Ramos (cell line): ENCODE measurements at regions not wholly inside any gene's neighbourhood (a gene's known extent, or its start where the extent isn't known, plus 50 kb on each side); places are given as distances from the start of the nearest gene placed in this dataset.

Experiments used
- in situ Hi-C: fragments of 300-500 bp; cut with MboI; formaldehyde crosslinking; loops from one replicate; pipeline ENCODE4 v1.14.3; 2022; ENCODE audit warnings: low sequenced_read_pairs; ENCODE audit not compliant: unreplicated experiment

DNA sequence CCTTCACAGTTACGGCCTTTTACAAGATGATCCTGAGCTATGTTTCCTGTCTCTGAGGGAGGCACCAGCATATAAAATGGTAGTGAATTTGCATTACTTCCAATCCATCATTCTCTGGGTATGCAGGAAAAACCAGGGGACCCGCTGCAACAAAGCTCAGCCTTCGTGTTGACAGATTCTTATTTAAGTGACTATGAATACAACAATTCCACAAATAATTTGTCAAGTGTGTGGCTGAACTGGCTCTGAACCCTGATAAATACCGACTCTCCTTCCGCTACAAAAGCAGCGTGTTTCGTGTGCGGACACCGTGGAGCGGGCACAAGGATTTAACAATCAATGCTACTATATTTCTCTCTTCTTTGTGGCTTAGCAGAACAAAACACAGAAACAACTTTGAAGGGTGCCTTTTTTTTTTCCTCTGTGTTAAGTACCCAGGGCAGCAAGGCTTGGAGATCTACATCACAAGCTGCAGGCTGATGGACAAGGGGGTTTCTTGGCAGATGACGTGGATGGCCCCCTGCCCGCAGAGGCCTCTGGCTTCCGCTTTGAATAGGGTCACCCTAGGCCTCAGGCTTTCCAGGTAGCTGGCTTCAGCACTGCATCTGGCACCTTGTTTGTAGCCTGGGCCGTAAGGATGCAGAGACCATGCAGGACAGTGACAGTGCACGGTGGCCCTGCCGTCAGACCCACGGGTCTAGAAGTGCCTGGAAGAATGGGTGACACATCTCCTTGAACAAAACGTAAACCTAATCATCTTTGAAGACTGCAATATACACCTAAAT, 280.5 kb upstream of the TSHZ3 start:
- in situ Hi-C loops: no loop called here

DNA sequence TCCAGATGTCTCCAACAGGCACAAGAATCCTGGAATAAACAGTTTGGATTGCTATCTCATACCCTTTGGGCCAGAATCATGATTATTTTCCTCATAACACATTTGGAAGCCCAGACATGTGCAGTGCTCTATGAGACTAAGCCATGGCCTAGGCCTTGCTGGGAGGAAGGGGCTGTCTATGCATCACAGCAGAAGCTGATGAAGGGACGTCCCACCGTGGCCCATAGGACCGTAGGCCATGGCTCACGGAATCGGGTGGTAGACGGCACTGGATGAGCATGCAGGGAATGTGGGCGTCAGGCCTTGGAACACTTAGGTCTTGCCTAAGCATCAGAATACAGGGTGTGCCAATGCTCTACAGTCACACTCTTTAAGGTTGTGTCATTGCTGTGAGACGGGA, 283.8 kb upstream of the TSHZ3 start:
- in situ Hi-C loops: no loop called here

DNA sequence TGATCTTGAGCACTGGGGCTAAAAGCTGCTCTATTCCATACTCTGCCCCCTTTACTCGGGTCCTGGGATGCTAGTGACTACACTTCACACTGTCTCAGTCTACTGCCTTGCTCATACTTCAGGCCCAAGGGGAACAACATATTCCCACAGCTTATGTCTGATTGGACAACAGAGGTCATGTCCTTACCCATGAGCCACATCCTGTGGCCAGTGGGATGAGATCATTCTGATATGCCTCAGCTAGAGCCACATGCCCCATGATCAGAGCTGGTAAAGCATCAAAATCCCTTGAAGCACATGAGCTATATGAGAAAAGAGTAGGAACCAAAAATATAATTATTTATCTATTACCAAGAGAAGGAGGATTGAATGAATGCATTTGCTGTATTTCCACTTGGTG, 290.1 kb upstream of the TSHZ3 start:
- in situ Hi-C loops: no loop called here

DNA sequence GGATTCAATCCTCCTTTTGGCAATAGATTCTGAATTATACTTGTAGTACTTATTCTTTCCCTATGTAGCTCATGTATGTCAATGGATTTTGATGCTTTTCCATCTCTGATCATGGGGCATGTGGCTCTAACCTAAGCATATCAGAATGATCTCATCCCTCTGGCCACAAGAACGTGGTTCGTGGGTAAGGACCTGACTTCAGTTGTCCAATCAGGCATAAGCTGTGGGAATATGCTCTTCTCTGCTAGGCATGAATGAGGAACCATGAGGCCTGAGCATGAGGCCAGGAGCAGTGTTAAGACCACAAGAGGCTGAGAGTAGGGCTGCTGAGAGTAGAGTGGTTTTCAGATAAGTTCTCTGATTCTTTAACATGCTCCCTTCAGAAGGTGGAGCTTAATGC, 292.4 kb upstream of the TSHZ3 start:
- in situ Hi-C loops: no loop called here

DNA sequence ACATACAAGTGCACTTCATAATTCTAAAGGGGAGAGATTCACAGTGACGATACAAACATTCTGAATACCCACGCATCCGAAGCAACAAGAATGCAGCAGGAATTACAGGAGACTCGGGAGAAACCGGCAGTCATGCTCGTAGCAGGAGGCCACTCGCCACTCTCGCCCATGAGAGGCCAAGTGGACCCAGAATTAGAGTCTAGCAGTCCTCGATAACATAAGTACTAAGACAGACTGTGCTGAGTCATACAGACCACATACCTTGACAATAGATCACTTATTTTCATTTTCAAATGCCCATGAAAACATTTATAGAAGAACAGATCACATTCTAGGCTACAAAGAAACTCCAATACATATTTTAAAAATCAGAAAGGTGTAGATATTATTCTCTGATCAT, 299.1 kb upstream of the TSHZ3 start:
- in situ Hi-C loops: no loop called here

DNA sequence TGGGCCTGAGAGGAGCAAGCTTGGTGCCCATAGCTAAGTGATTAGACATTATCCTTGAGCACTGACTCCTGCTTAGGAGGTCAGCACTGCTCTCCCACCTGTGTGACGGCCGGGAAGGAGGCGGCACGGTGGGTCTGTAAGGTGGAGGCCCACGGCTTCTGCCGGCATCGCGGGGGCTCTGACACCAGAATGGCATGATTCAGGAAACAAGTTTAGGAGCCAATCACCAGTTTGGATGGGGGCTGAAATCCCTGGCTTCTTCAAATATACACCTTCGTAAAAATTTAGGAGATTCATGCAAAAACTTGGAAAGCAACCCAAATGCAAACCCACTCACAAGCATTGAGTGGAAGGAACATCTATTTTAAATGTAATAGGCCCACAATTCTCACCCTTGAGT, 307.3 kb upstream of the TSHZ3 start:
- in situ Hi-C loops: no loop called here

DNA sequence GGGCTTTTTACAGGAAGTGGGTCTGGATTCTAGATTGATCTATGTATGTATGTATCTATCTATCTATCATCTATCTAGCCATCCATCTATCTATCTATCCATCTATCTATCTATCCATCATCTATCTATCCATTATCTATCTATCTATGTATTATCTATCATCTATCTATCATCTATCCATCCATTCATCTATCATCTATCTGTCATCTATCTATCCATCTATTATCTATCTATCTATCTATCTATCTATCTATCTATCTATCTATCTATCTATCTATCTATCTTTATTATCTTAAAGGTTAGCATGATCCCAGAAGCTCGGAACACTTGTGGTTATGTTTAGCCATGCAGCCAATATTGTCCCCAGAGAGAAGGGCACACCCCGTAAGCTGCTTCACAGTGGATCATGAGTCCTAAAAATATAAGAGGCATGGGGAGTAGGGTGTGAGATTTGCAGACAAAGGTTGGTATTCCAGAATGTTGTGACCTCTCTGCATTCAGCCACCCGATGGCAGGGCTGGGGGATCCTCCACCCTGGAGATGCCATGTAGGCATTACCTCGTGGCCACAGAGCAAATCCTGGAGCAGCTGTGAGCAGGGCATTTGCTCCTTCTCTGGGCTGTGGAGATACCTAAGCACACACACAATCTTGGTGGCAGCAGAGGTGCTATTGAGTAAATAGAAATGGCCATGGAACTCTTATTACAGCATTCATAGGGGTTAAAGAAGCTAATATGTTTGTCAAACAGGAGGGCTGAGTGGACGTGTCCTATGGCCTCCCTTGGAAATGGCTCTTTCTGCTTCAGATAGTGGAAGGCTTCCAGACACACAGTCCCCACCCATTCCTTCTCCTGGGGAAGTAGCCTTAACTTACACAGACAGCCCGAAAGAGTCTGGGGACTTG, 310.0 kb upstream of the TSHZ3 start:
- in situ Hi-C loops: no loop called here

DNA sequence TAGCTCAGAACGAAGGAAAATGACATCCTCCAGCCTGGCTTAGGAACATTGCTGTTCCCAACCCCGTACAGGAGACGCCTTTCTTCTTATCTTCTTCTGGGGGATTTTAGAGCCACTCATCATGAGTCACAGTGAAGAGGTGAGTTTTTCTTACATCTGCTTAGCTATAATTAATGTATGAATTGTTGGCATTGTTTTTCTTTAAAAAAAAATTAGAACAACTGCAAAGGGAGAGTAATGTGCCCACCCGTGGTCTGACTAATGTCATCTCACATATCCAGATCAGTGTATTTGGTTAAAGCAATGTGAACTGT, 310.6 kb upstream of the TSHZ3 start:
- in situ Hi-C loops: no loop called here

DNA sequence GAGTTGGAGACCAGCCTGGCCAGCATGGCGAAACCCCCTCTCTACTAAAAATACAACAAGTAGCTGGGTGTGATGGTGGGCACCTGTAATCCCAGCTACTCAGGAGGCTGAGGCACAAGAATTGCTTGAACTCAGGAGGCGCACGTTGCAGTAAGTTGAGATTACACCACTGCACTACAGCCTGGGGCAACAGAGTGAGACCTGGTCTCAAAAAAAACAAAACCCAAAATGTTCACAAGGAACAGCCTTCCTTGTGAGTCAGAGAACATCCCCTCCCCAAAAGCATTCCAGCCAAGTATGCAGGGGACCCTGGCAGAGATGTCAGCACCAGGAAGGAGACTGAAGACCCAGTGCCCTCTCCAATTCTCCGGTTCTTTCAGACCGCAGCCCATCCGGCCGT, 314.9 kb upstream of the TSHZ3 start:
- in situ Hi-C loops: no loop called here

DNA sequence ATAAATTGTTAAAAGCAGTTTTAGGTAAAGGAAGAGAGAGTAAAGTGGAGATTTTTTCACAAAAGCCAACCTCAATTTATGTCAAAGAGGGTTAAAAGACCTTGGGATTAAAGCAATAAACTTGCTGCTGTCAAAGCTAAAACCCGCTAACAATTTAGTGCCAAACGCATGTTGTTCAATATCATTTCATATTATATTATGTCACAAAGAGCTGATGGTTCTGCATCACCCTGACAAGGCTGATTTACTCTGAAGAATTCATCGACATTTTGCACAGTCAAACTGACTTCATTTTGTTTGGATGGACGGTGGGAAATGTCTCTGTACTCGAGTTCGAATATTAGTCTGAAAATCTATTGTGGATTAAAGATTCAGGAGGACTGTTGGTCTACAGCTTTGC, 315.8 kb upstream of the TSHZ3 start:
- in situ Hi-C loops: no loop called here

DNA sequence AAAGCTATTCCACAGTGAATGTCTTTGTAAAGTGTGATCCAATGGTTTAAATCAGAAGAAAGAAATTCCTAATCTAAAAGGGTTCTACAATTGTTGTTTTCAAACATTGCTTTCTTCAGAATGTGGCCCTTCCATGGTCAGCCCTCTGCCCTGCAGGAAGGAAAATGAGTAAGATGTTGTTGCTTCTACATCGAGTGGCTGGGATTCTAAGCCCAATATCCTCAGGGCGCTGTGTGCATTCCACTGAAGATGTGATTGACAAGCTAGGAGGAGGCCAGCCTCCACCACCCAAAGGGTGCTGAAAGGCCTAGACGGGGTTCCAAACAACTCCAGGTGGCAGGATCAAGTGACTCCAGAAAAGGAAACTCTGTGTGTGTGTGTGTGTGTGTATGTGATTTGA, 316.9 kb upstream of the TSHZ3 start:
- in situ Hi-C loops: no loop called here

DNA sequence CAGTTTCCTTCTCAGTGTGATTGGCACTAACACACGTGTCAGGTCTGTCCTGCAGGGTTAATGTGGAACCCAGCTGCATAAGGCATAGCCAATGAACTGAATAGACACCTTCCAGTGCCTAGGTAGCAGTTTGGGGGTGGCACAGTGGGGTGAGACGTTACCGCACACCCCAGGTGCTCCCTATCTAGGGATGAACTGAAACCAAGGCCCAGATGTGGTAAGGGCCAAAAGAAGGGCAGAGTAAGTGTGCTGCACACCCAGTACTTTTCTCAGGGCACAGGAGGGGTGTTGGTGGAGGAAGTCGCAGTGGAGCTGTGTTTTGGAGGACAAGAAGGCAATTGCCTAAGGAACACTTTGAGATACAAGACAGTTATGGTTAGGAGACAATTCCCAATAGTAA, 317.9 kb upstream of the TSHZ3 start:
- in situ Hi-C loops: no loop called here

DNA sequence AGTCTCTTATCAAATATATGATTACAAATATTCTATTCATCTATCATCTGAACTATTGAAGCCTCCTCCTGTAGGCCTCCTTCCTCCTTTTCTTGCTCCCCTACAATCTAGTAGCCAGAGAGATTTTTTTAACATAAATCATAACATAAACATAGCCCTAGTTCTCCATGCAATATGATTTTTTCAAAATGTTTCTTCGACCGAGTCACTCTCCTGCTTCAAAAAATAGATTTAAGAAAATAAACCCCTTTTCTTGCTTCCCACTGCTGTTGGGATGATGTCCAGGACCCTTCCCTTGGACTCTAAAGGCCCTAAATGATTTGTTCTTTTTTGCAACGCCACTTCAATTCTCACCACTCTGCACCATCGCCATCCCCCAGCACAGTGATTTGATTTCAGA, 319.7 kb upstream of the TSHZ3 start:
- in situ Hi-C loops: no loop called here

DNA sequence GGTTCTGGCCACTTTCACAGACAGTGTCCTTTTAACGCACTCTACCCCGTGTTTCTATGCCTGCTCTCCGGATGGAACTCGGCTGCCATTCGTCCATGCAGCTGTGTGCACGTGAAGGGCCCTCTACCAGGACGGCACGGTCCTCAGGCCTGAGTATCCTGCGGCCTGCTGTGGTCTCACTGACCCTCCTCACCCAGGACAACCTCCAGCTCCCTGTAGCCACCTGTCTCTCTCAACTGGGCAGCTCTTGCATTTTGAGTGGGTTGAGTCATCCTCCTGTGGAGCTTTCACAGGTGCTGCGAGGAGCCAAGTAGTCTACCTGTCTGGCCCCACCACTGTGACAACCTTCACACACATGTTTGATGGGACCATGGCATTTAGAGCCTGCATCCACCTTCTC, 321.7 kb upstream of the TSHZ3 start:
- in situ Hi-C loops: no loop called here

DNA sequence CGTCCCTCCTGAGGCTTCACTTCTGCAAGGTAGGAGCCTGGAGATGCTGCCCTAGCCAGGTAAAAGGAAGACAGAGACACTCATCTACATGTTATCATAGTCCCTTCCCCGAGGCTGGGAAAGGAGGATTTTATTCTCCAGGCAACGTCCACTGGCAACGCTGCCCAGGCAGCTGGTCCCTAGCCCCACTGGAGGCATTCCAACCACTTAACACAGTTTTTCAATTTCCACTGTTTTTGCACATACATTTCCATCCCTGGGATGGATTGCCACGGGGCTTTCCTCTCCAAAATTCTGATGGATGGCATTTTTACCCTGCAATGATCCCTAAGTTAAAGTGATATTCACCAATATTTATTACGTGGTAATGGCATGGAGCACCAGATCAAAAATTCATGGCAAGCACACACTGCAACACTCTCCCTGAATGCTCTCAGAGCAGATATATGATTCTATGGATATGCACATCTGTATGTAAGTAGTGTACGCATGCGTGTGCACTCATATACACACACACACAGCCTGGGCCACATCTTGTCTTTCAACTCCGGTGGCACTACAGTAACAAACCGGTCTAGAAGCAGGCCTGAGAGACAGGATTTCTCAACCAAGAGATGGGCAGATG, 322.3 kb upstream of the TSHZ3 start:
- in situ Hi-C loops: no loop called here

DNA sequence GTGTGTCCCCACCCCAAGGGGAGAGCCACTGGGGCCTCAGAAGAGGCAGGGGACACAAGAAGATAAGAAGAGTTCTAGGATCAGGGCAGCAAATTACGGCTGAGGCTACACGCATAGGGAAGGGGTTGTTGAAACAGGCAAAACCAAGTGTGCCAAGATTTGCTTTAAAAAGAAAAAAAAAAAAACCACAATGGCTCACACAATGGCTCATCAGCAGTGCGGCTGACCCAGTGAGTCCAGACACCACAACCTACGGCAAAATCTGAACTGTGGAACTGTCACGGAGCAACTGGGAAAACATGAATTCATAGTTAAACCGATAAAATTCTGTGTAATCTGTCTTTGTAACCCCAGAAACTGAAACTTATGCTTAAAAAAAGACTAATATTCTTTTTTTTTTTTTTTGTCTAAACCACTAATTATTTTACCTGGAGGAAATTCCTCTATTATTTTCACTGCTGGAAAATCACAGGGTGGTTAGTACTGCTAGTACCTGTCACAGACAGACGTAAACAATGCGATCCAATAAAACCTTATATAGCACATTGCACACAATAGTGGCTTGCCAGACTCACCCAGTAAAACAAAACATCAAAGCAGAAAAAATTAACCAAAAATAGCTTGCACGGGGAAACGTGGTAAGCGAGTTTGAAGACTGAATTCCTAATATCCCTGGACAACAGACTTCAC, 325.4 kb upstream of the TSHZ3 start:
- in situ Hi-C loops: no loop called here

DNA sequence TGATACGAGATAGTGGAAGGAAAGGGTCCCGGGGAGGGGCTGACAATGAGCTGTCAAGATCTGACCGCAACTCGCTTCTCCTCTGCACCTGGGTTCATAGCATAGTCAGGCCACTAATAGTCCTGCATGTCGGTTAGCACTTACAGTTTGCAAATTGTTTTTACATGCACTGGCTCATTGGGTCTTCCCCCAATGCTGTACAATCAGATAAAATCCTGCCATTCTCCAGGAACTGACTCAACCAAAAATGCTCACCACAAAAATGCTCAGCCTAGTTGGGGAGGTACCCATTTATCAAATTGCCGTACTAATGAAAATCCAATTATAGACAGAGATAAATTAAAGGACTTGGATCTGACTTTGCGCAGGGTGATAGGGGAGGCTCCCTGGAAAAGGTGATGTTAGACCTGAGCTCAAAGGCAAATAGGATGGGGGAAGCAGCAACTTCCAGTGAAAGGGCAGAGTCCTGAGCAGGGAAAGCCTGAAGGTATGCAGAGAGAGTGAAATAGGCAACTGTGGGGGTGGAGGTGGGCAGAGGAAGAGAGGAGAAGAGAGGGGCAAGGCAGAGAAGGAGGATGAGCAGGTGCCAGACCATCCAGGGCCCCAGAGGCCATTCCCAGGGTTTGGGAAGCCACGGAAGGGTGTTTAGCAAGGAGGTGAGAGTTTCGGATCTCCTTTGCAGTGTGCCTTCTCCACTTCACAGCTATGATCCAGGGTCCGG, 326.1 kb upstream of the TSHZ3 start:
- in situ Hi-C loops: no loop called here

DNA sequence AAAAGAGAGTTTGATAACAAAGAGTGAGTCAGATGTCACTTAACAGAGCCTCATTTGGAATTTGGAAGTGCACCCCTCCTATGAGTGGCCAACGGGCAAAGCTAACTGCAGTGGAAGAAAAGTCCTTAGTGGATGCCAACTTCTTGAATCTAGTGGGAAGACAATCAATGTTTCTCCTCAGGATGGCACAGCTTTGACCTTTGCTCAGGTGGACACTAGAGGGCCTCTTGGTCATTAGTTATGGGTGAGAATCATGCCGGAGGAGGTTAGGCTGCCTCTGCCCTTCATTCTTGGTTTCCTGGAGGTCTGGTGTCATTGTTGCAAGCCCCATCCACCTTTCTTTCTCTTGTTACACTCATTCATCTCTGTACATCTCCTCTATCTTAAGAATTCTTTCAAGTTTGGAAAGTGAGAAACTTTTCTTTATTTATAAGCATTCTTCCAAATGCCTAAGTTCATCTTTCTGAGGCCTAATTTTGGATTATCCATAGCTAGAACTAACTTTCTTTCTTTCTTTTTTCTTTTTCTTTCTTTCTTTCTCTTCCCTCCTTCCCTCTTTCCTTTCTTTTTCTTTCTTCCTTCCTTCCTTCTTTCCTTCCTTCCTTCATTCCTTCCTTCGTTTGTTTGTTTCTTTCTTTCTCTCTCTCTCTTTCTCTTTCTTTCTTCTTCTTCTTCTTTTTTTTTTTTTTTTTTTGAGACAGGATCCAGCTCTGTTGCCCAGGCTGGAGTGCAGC, 327.2 kb upstream of the TSHZ3 start:
- in situ Hi-C loops: no loop called here

DNA sequence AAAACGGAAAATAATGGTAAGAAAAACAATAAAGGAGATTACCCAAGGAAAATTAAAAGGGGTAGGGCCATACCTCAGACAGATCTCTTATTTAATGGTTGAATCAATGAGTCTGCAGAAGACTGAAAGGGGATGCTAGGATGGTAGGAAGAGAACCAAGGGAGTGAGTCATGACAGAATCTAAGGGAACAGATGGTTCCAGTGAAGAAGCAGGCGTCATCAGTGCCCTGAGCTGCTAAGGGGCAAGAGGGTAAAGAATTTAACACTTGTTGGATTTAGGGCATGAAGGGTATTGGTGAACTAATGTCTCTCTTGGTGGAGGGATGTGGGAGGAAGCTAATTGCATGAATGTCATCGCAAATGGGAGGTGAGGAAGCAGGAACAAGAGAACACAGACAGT, 329.2 kb upstream of the TSHZ3 start:
- in situ Hi-C loops: no loop called here

DNA sequence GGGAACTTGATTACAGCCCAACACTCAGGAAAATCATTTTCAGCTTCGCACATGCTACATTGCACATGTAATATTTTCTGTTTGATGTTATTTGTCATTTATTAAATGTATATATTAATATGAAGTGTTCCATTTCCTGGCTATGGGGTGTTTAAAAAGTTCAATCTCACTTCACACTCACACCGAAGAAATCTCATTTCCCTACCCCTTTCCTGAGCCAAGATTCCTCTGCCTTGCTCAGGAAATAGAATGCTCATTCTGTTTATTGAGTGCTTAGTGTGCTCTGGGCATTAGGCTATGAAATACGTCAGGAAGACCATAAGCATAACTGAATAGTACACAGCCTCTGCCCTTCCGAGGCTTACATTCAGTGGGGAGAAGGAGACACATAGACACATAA, 331.9 kb upstream of the TSHZ3 start:
- in situ Hi-C loops: no loop called here
